ENCODE measurements at regions not wholly inside any gene's neighbourhood (a gene's known extent, or its start where the extent isn't known, plus 50 kb on each side); places are given as distances from the start of the nearest gene placed in this dataset.

- FAIRE-seq, result no peak
These were observed 145.6 kb upstream of the GALNT17 start for GRCh38 chr7:70986297-70986696.

GRCh38 chr7:70994176-70994575, 137.8 kb upstream of the GALNT17 start:
- FAIRE-seq, result no peak

- peak; percentile 98 for FAIRE-seq
These were observed 134.7 kb upstream of the GALNT17 start for GRCh38 chr7:70997261-70997660.

GRCh38 chr7:71005109-71005508, 126.8 kb upstream of the GALNT17 start:
- no peak for FAIRE-seq

GRCh38 chr7:71009636-71010035, 122.3 kb upstream of the GALNT17 start:
- no peak for FAIRE-seq

- FAIRE-seq, result no peak
These were observed 116.6 kb upstream of the GALNT17 start for GRCh38 chr7:71015252-71015900.

- no peak for FAIRE-seq
These were observed 115.5 kb upstream of the GALNT17 start for GRCh38 chr7:71016401-71016800.

- FAIRE-seq, result no peak
These were observed 114.3 kb upstream of the GALNT17 start for GRCh38 chr7:71017602-71018001.

GRCh38 chr7:71019706-71020105, 112.2 kb upstream of the GALNT17 start:
- FAIRE-seq, result peak; percentile 8

- FAIRE-seq, result peak; percentile 8
These were observed 110.8 kb upstream of the GALNT17 start for GRCh38 chr7:71021131-71021530.

- FAIRE-seq, result no peak
These were observed 105.3 kb upstream of the GALNT17 start for GRCh38 chr7:71026680-71027079.

GRCh38 chr7:71034243-71034642, 97.7 kb upstream of the GALNT17 start:
- FAIRE-seq, result no peak

- no peak for FAIRE-seq
These were observed 89.4 kb upstream of the GALNT17 start for GRCh38 chr7:71042591-71042990.

GRCh38 chr7:71050492-71050891, 81.5 kb upstream of the GALNT17 start:
- FAIRE-seq, result no peak

- no peak for FAIRE-seq
These were observed 76.4 kb upstream of the GALNT17 start for GRCh38 chr7:71055504-71055903.

- no peak for FAIRE-seq
These were observed 54.0 kb upstream of the GALNT17 start for GRCh38 chr7:71077743-71078476.

Measured in endometrium (tissue), 2 donors.